GM18858 (cell line): ENCODE measurements at regions not wholly inside any gene's neighbourhood (a gene's known extent, or its start where the extent isn't known, plus 50 kb on each side); places are given as distances from the start of the nearest gene placed in this dataset.
"Not testable (repeated sequence)": the region's sequence is repeated elsewhere in the genome, so short reads cannot be mapped to it uniquely, and the experiment has no call there.

Experiments
- ATAC-seq: cut with Tn5 transposase; IDR thresholded peaks from one replicate; pipeline ENCODE4 v1.9.1; 2021; ENCODE audit not compliant: unreplicated experiment

DNA sequence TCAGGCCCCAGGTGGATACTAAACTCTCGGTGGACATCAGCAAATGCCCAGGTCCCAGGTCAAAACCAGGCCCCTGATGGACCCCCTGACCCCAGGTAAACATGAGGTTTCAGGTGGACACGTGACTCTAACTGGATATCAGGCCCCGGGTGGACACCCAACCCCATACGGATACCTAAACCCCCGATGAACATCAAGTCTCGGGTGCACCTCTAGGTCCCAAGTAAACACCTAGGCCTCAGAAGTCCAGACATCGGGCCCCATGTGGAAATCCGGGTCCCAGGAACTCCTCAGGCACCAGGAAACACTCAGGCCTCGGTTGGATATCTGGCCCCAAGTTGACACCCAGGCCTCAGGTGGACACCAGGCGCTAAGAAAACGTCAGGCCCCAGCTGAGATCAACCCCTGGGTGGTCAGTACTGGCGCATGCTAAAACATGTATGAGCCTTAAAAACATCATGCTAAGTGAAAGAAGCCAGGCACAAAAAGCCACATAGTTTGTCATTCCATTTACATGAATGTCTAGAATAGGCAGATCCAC, 54.4 kb upstream of the SEPTIN5 start:
- no peak for ATAC-seq

GRCh38 chr22:19660583-19660982, 53.7 kb upstream of the SEPTIN5 start:
- not testable (repeated sequence) for ATAC-seq

- ATAC-seq, result no peak
Observed at GRCh38 chr22:19661156-19661555, 53.1 kb upstream of the SEPTIN5 start.

DNA sequence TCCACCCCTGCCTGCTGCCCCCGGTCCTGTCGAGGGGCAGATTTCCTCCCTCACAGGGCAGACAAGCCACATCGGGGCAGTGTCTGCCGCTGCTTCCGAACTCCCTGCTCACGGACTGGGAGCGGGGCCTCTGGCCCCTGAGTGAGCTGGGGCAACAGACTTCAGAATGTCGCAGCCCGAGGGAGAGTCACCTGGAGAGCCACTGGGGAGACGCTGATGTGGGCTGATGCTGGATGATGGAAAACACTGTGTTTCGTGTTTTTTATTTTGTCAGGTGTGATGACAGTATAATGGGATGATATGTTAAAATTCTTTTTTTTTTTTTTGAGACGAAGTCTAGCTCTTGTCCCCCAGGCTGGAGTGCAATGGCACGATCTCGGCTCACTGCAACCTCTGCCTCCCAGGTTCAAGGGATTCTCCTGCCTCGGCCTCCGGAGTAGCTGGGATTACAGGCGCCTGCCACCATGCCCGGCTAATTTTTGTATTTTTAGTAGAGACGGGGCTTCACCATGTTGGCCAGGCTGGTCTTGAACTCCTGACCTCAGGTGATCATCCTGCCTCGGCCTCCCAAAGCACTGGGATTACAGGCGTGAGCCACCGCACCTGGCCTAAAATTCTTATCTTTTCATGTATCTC, 52.1 kb upstream of the SEPTIN5 start:
- not testable (repeated sequence) for ATAC-seq

DNA sequence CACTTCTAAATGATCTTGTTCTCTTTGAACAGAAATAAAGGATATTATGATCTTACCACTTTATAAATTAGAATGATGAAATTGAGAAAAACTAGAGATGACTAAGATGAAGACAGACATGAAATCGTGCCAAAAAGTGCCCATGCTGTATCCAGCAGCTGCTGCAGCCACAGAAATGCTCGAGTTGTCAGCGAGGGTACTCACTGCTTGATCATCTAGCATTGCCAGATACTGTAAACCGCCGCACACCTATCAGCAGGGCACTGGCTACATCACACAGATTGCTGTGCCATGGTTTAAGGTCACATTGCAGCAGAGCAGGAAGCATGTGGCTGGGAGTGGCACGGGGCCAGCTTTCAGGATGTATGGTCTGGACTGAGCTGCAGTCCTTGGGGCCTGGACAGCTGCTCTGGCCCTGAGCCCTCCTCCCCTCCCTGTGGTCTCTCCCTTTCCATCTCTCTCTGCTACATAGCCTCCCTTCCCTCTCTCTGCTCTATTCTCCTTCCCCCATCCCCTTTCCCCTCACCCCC, 51.0 kb upstream of the SEPTIN5 start:
- ATAC-seq, result no peak

DNA sequence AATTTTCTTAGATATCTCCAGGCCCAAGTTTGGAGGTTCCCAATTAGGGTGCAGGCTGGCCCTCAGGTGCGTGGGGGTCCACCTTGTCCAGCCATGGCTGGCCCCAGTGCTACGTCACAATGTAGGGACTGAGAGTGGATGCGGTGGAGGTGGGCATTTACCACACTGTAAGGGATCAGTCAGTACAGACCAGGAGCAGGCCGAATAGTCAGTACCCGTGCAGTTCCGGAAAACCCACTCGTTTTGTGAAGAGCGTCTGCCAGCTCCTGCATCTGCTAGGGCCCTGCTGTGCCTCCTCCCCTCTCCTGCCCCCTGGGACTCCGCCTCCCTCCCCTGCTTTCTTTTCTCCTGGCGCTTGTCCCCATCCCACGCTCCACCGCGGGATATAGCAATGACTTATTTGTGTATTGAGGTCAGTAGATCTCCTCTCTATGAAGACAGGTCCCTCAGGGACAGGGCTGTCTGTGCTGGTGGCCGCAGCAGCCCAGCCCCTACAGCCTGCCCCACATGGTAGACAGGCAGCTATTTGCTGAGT, 50.4 kb upstream of the SEPTIN5 start:
- no peak for ATAC-seq

DNA sequence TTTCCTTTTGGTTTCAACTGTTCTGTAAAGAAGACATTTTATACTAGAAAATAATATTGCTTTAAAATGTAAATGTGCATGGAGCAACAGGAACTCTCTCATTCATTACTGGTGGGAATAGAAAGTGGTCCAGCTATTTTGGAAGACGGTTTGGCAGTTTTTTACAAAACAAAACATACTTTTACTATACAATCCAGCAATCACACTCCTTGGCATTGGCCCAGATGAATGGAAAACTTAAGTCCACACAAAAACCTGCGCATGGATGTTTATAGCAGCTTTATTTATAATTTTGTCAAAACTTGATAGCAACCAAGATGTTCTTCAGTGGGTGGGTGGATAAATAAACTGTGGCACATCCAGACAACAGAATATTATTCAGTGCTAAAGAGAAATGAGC, 49.9 kb upstream of the SEPTIN5 start:
- ATAC-seq, result no peak
